LNCAP (cell line): ENCODE measurements at regions not wholly inside any gene's neighbourhood (a gene's known extent, or its start where the extent isn't known, plus 50 kb on each side); places are given as distances from the start of the nearest gene placed in this dataset.

Experiments used
- TF ChIP-seq, protein P1 (sequence below): fragments of 450-650 bp; IDR thresholded peaks from 2 replicates; pipeline ENCODE4 v1.5.1; 2017; ENCODE audit warnings: mild to moderate bottlenecking

- TF ChIP-seq, protein P1, sequence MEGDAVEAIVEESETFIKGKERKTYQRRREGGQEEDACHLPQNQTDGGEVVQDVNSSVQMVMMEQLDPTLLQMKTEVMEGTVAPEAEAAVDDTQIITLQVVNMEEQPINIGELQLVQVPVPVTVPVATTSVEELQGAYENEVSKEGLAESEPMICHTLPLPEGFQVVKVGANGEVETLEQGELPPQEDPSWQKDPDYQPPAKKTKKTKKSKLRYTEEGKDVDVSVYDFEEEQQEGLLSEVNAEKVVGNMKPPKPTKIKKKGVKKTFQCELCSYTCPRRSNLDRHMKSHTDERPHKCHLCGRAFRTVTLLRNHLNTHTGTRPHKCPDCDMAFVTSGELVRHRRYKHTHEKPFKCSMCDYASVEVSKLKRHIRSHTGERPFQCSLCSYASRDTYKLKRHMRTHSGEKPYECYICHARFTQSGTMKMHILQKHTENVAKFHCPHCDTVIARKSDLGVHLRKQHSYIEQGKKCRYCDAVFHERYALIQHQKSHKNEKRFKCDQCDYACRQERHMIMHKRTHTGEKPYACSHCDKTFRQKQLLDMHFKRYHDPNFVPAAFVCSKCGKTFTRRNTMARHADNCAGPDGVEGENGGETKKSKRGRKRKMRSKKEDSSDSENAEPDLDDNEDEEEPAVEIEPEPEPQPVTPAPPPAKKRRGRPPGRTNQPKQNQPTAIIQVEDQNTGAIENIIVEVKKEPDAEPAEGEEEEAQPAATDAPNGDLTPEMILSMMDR, result no peak
These were observed 194.3 kb downstream of the BCHE start for GRCh38 chr3:165642761-165643420.

DNA sequence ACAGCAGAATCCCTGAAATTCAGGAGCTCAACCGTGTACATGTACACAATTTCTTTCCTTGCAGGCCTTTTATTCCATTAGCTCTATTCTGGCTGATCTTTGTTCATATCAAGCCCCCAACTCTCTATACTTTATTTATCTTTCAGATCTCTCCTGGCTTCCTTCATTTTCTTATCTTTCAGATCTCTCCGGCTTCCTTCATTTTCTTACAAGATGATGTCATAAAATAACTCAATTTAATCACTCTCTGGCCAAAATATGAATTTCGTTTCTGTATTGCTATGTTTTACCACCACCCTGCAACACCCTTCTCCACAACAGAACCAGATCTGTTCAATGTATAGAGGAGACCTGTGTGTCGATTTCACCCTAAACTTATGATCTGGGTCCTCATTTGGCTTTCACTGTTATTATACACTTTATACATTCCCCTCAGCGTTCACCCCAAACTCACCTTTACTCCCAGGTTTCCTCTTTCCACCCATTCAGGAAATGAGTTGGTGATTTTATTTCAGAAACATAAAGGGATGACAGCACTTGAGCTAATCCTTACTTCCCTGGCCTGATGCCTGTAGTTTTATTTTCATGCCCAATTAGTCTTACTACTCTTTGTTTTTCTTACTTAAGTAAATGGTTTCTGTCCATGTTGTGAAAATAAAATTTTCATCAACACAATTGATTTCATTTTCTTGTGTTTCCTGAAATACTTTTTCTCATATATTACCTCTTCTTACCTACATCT lies 195.5 kb downstream of the BCHE start:
- TF ChIP-seq, protein P1, result no peak

DNA sequence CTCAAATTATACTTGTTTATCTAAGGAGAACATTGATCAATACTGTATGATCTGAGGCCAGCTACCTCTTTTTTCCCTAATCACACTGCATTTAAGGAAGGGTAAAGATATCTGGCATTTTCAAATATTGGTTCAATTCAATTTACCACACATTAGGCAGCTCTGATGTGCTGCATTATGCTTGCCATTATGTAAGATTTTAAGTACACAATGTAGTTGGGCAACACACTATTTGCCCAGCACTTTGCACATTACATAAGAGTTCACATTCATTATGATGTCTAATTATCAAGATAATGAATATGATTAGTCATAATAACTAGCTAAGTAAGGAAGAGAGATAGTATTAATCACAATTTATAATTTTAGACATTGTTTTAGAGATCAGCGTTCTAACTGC lies 196.3 kb downstream of the BCHE start:
- TF ChIP-seq, protein P1, result no peak

DNA sequence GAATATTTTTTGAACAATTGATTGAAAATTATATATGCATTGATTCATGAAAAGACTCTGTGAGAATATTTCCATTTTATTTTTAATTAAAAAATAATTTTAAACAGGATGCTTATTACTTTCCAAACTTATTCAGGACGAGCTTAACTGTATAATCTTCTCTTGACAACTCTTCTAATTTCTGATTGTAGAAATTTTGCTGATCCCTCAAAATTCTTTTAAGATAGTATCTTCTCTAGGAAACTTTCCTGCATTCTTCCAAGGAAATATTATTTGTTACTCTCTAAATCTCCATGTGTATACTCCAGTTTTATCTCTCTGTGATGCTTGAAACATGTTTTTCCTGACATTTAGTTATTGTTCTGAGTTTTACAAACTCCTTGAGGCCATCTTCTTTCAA lies 197.2 kb downstream of the BCHE start:
- TF ChIP-seq, protein P1, result no peak

DNA sequence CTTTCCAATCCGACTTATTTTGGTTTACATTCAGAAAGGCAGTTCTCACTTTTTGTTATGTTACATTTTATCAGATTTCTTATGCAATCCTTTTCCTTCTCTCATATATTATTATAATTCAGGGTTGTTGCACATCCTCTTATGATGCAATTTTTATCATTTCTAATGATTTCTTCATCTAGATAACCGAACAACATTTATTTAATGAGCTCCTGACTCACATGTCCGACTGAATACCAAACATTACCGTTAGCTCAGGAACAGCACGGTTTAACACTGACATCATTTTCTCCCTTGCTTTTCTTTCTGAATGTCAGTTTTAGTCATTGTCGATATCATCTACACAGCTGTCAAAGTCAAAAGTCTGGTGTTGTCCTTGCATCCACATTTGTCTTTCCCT lies 199.2 kb downstream of the BCHE start:
- TF ChIP-seq, protein P1, result no peak

DNA sequence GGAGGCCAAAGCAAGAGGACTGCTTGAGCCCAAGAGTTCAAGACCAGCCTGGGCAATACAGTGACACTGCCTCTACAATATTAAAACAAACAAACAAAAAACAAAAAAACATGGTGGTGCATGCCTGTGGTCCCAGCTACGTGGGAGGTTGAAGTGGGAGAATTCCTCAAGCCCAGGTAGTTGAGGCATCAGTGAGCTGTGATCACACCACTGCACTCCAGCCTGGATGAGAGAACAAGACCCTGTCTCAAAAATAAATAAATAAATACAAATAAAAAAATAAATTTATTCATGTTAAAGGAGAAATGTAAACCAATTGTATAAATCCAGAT lies 200.6 kb downstream of the BCHE start:
- TF ChIP-seq, protein P1, result no peak

- TF ChIP-seq, protein P1, result no peak
These were observed 201.2 kb downstream of the BCHE start for GRCh38 chr3:165635791-165636683.
